Neural progenitor cell (in vitro differentiated cells): ENCODE measurements at regions not wholly inside any gene's neighbourhood (a gene's known extent, or its start where the extent isn't known, plus 50 kb on each side); places are given as distances from the start of the nearest gene placed in this dataset.

Experiments
- DNase-seq: peaks from one replicate; pipeline ENCODE4 v3.0.0-alpha.2; 2016; ENCODE audit warnings: low spot score
- H2AFZ ChIP-seq: fragments of 200-600 bp; sonication (generic); replicated peaks from 2 replicates; pipeline ENCODE4 v1.6.1; 2016; ENCODE audit warnings: antibody characterized with exemption
- H3F3A ChIP-seq: fragments of 200-600 bp; sonication (generic); 2 replicates; pipeline ENCODE4 v1.6.1; 2016; ENCODE audit warnings: antibody characterized with exemption, low read depth
- H3K27ac ChIP-seq: fragments of 200-600 bp; sonication (generic); 2 replicates; pipeline ENCODE4 v1.5.1; 2016; ENCODE audit warnings: mild to moderate bottlenecking
- H3K27me3 ChIP-seq: fragments of 200-600 bp; sonication (generic); 2 replicates; pipeline ENCODE4 v1.6.1; 2016; ENCODE audit warnings: mild to moderate bottlenecking, moderate library complexity
- H3K36me3 ChIP-seq: fragments of 200-600 bp; sonication (generic); 2 replicates; pipeline ENCODE4 v1.5.1; 2016
- H3K4me1 ChIP-seq: fragments of 200-600 bp; sonication (generic); 2 replicates; pipeline ENCODE4 v1.6.1; 2016; ENCODE audit warnings: mixed run types
- H3K4me2 ChIP-seq: fragments of 200-600 bp; sonication (generic); 2 replicates; pipeline ENCODE4 v1.6.1; 2016
- H3K4me3 ChIP-seq: fragments of 200-600 bp; sonication (generic); 2 replicates; pipeline ENCODE4 v1.5.1; 2016
- H3K79me2 ChIP-seq: fragments of 200-600 bp; sonication (generic); 2 replicates; pipeline ENCODE4 v1.6.1; 2016; ENCODE audit warnings: low read depth
- H3K9ac ChIP-seq: fragments of 200-600 bp; sonication (generic); 2 replicates; pipeline ENCODE4 v1.6.1; 2016
- H3K9me3 ChIP-seq: fragments of 200-600 bp; sonication (generic); 2 replicates; pipeline ENCODE4 v1.5.1; 2016; ENCODE audit warnings: low read depth
- H4K20me1 ChIP-seq: fragments of 200-600 bp; sonication (generic); 2 replicates; pipeline ENCODE4 v1.6.1; 2016; ENCODE audit warnings: low read depth
- H3K27ac Mint-ChIP-seq: 3 replicates; pipeline ENCODE4 v1.8.0; 2021; ENCODE audit warnings: mixed read lengths
- H3K27me3 Mint-ChIP-seq: 2 replicates; pipeline ENCODE4 v1.8.0; 2022; ENCODE audit warnings: low read depth, mild to moderate bottlenecking, inconsistent platforms, moderate library complexity, mixed read lengths; ENCODE audit not compliant: insufficient read depth
- H3K36me3 Mint-ChIP-seq: 3 replicates; pipeline ENCODE4 v1.8.0; 2021; ENCODE audit warnings: mixed read lengths
- H3K4me1 Mint-ChIP-seq: 3 replicates; pipeline ENCODE4 v1.8.0; 2021; ENCODE audit warnings: mixed read lengths
- H3K4me3 Mint-ChIP-seq: 3 replicates; pipeline ENCODE4 v1.8.0; 2021; ENCODE audit warnings: mild to moderate bottlenecking, moderate library complexity, mixed read lengths
- H3K9me3 Mint-ChIP-seq: 3 replicates; pipeline ENCODE4 v1.8.0; 2020; ENCODE audit warnings: mixed read lengths
- EZH2 ChIP-seq: fragments of 200-600 bp; sonication (generic); IDR thresholded peaks from 2 replicates; pipeline ENCODE4 v1.6.1; 2017; ENCODE audit warnings: antibody characterized with exemption, mild to moderate bottlenecking, moderate library complexity
- EZH2phosphoT487 ChIP-seq: fragments of 200-600 bp; sonication (generic); IDR thresholded peaks from 2 replicates; pipeline ENCODE4 v1.6.1; 2017; ENCODE audit warnings: antibody characterized with exemption
- TF ChIP-seq, protein P1 (sequence below): fragments of 200-600 bp; sonication (generic); IDR thresholded peaks from 2 replicates; pipeline ENCODE4 v1.5.1; 2017; ENCODE audit warnings: antibody characterized with exemption, mild to moderate bottlenecking

DNA sequence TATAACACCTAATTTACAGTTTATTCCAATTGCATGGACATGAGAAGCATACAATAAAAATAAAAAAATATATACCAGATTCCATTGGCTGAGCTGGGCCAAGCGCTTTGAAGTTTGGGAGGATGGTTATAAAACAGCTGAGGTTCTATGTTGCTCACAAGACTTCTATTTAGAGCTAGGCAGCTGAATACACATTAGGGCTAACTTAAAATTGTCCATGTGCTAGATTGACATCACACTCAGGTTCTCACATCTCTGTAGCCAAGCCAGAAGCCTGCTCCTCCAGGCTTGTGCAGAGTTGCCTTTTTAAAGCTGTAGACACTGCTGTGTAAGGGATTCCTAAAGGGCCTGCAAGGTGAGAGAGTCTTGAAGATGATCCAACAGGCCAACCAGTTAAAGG, 871.1 kb upstream of the FANCL start:
- Mint-ChIP-seq H3K27ac (no peak overlapping the region), H3K27me3 (no peaks in the 10 kb centered on the region), H3K36me3 (no peaks in the 10 kb centered on the region), H3K4me3 (no peak overlapping the region), H3K4me1 (no peaks in the 10 kb centered on the region), H3K9me3 (no peaks in the 10 kb centered on the region)
- H3K9ac ChIP-seq: no peak overlapping the region
- no peaks in the 10 kb centered on the region for H4K20me1 ChIP-seq
- H3F3A ChIP-seq: no peaks in the 10 kb centered on the region
- no peaks in the 10 kb centered on the region for H3K9me3 ChIP-seq
- no peaks in the 10 kb centered on the region for H3K4me1 ChIP-seq
- H2AFZ ChIP-seq: no peak overlapping the region
- no peaks in the 10 kb centered on the region for H3K79me2 ChIP-seq
- no peak overlapping the region for H3K27ac ChIP-seq
- DNase-seq: no peak
- no peak overlapping the region for H3K4me3 ChIP-seq
- TF ChIP-seq, protein P1, sequence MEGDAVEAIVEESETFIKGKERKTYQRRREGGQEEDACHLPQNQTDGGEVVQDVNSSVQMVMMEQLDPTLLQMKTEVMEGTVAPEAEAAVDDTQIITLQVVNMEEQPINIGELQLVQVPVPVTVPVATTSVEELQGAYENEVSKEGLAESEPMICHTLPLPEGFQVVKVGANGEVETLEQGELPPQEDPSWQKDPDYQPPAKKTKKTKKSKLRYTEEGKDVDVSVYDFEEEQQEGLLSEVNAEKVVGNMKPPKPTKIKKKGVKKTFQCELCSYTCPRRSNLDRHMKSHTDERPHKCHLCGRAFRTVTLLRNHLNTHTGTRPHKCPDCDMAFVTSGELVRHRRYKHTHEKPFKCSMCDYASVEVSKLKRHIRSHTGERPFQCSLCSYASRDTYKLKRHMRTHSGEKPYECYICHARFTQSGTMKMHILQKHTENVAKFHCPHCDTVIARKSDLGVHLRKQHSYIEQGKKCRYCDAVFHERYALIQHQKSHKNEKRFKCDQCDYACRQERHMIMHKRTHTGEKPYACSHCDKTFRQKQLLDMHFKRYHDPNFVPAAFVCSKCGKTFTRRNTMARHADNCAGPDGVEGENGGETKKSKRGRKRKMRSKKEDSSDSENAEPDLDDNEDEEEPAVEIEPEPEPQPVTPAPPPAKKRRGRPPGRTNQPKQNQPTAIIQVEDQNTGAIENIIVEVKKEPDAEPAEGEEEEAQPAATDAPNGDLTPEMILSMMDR: no peak
- no peaks in the 10 kb centered on the region for H3K36me3 ChIP-seq
- H3K27me3 ChIP-seq: no peaks in the 10 kb centered on the region
- H3K4me2 ChIP-seq: no peak overlapping the region

DNA sequence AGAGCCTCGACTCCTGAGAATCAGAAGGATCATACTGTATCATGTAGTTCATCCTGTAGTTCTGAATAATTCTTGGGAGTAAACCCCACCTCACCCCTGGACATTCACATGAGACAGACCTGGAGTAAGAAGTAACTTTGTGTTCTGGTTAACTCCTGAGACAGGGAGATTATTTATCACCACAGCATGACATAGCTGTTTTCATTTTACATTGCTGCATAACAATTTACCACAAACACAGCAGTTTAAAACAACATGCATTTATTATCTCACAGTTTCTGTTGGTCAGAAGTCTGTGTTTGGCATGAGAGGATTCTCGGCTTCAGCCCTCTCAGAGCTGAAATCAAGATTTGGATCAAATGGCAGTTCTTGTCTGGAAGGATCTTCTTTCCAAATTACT, 855.8 kb upstream of the FANCL start:
- Histone ChIP-seq H3K27ac (no peak overlapping the region), H3K4me3 (no peak overlapping the region), H3K9ac (no peak overlapping the region), H3F3A (no peaks in the 10 kb centered on the region), H3K27me3 (no peaks in the 10 kb centered on the region), H3K36me3 (no peaks in the 10 kb centered on the region), H3K4me2 (no peak overlapping the region), H3K79me2 (no peaks in the 10 kb centered on the region), H2AFZ (no peak overlapping the region), H3K4me1 (no peaks in the 10 kb centered on the region), H3K9me3 (no peaks in the 10 kb centered on the region), H4K20me1 (no peaks in the 10 kb centered on the region)
- Mint-ChIP-seq H3K36me3 (peaks cover 2% of the 10 kb centered on the region), H3K9me3 (peaks cover 24% of the 10 kb centered on the region), H3K4me3 (no peak overlapping the region), H3K4me1 (no peaks in the 10 kb centered on the region), H3K27ac (no peak overlapping the region), H3K27me3 (peaks cover 4% of the 10 kb centered on the region)
- TF ChIP-seq EZH2: no peak
- no peak for DNase-seq

DNA sequence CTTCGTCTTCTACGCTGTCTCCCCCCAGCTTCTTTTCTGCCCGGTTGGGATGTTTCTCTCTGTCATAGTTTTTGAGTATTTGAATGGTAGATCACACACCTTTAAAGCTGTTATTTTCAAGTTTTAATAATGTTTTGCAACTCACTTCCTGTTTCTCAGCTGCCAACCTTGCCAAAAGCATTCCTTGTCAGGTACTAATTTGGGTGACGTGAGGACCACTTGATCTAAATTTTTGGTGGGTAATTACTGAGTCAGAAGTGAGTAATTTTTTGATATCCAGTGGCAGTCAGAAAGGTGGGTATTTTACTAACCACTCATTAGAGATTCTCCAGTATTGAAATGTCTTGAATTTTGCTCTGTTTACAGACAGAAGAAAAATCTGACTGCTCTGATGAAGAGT, 852.4 kb upstream of the FANCL start:
- Histone ChIP-seq H3K4me3 (no peak overlapping the region), H3K27ac (no peak overlapping the region), H3K9me3 (no peaks in the 10 kb centered on the region), H4K20me1 (no peaks in the 10 kb centered on the region), H3K79me2 (no peaks in the 10 kb centered on the region), H3K27me3 (no peaks in the 10 kb centered on the region), H3K4me2 (no peak overlapping the region), H2AFZ (no peak overlapping the region), H3K9ac (no peak overlapping the region), H3K36me3 (no peaks in the 10 kb centered on the region), H3K4me1 (no peaks in the 10 kb centered on the region), H3F3A (no peaks in the 10 kb centered on the region)
- no peaks in the 10 kb centered on the region for H3K36me3 Mint-ChIP-seq
- no peak overlapping the region for H3K4me3 Mint-ChIP-seq
- H3K4me1 Mint-ChIP-seq: no peaks in the 10 kb centered on the region
- TF ChIP-seq EZH2phosphoT487 (no peak), EZH2 (no peak)
- TF ChIP-seq, protein P1: no peak
- H3K9me3 Mint-ChIP-seq: peaks cover 16% of the 10 kb centered on the region
- H3K27me3 Mint-ChIP-seq: peaks cover 2% of the 10 kb centered on the region
- no peak for DNase-seq
- H3K27ac Mint-ChIP-seq: no peak overlapping the region

DNA sequence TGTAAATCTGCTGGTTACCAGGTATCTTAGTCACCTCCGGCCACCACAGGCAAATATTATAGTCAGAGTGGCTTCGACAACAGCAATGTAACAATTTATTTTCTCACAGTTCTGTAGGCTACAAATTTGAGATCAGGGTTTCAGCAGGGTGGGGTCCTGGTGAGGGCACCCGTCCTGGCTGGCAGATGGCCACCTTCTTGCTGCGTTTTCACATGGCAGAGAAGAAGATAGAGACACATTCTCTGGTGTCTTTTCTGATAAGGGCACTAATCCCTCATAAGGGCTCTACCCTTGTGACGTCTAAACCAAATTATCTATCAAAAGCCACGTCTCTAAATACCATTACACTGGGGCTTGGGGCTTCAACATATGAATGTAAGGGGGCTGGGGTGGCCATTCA, 843.2 kb upstream of the FANCL start:
- Histone ChIP-seq H3K27me3 (no peaks in the 10 kb centered on the region), H3K4me1 (no peaks in the 10 kb centered on the region), H3K79me2 (no peaks in the 10 kb centered on the region), H3K4me2 (no peak overlapping the region), H3K9ac (no peak overlapping the region), H4K20me1 (no peaks in the 10 kb centered on the region), H2AFZ (no peak overlapping the region), H3F3A (no peaks in the 10 kb centered on the region), H3K36me3 (no peaks in the 10 kb centered on the region), H3K4me3 (no peak overlapping the region), H3K9me3 (no peaks in the 10 kb centered on the region), H3K27ac (no peak overlapping the region)
- no peak for DNase-seq
- Mint-ChIP-seq H3K27ac (no peak overlapping the region), H3K4me1 (peaks cover 2% of the 10 kb centered on the region), H3K4me3 (no peak overlapping the region), H3K27me3 (peaks cover 3% of the 10 kb centered on the region), H3K36me3 (no peaks in the 10 kb centered on the region), H3K9me3 (no peaks in the 10 kb centered on the region)
- TF ChIP-seq, protein P1: no peak
- no peak for TF ChIP-seq EZH2phosphoT487
- TF ChIP-seq EZH2: no peak
